Memory B cell (primary cell): ENCODE measurements at regions not wholly inside any gene's neighbourhood (a gene's known extent, or its start where the extent isn't known, plus 50 kb on each side); places are given as distances from the start of the nearest gene placed in this dataset.
"Not testable (repeated sequence)": the region's sequence is repeated elsewhere in the genome, so short reads cannot be mapped to it uniquely, and the experiment has no call there.

Experiments
- ATAC-seq: fragments of 150-1000 bp; cut with Tn5 transposase; 2 replicates; pipeline ENCODE4 v1.10.0; 2021; ENCODE audit warnings: low read depth, mild to moderate bottlenecking, moderate library complexity
- DNase-seq, 2 donors: peaks; one replicate each; pipeline ENCODE4 v3.0.0; 2022; ENCODE audit warnings: low spot score in 2 of 2
- H3K27ac Mint-ChIP-seq: one replicate; pipeline ENCODE4 v1.8.0; 2022; ENCODE audit warnings: mild to moderate bottlenecking, moderate library complexity, mixed read lengths
- H3K27me3 Mint-ChIP-seq: one replicate; pipeline ENCODE4 v1.8.0; 2022; ENCODE audit warnings: mixed read lengths
- H3K36me3 Mint-ChIP-seq: one replicate; pipeline ENCODE4 v1.8.0; 2022; ENCODE audit warnings: mild to moderate bottlenecking, mixed read lengths
- H3K4me1 Mint-ChIP-seq: one replicate; pipeline ENCODE4 v1.8.0; 2022; ENCODE audit warnings: mixed read lengths
- H3K4me3 Mint-ChIP-seq: one replicate; pipeline ENCODE4 v1.8.0; 2022; ENCODE audit warnings: mild to moderate bottlenecking, moderate library complexity, mixed read lengths
- H3K9me3 Mint-ChIP-seq: one replicate; pipeline ENCODE4 v1.8.0; 2022; ENCODE audit warnings: mixed read lengths

- Mint-ChIP-seq H3K9me3 (peaks cover 4% of the 10 kb centered on the region), H3K4me3 (no peak overlapping the region), H3K27ac (no peak overlapping the region), H3K27me3 (peaks cover 31% of the 10 kb centered on the region), H3K36me3 (peaks cover 2% of the 10 kb centered on the region), H3K4me1 (peaks cover 3% of the 10 kb centered on the region)
- ATAC-seq (no peak), DNase-seq (no peak)
Observed at GRCh38 chr1:217135569-217135915, 412.3 kb upstream of the ESRRG start.

GRCh38 chr1:217134857-217135568, 411.8 kb upstream of the ESRRG start:
- H3K9me3 Mint-ChIP-seq: peaks cover 4% of the 10 kb centered on the region
- no peak overlapping the region for H3K27ac Mint-ChIP-seq
- H3K4me3 Mint-ChIP-seq: no peak overlapping the region
- peaks cover 2% of the 10 kb centered on the region for H3K36me3 Mint-ChIP-seq
- DNase-seq (no peak), ATAC-seq (no peak)
- H3K4me1 Mint-ChIP-seq: peaks cover 3% of the 10 kb centered on the region
- H3K27me3 Mint-ChIP-seq: peaks cover 31% of the 10 kb centered on the region

- ATAC-seq (no peak), DNase-seq (no peak)
- Mint-ChIP-seq H3K4me1 (peaks cover 3% of the 10 kb centered on the region), H3K27ac (no peak overlapping the region), H3K36me3 (peaks cover 2% of the 10 kb centered on the region), H3K9me3 (peaks cover 4% of the 10 kb centered on the region), H3K4me3 (no peak overlapping the region), H3K27me3 (peaks cover 31% of the 10 kb centered on the region)
Observed at GRCh38 chr1:217133958-217134856, 411.0 kb upstream of the ESRRG start.

GRCh38 chr1:217133092-217133491, 409.9 kb upstream of the ESRRG start:
- H3K4me3 Mint-ChIP-seq: no peak overlapping the region
- H3K4me1 Mint-ChIP-seq: peaks cover 3% of the 10 kb centered on the region
- DNase-seq (no peak), ATAC-seq (no peak)
- peaks cover 21% of the 10 kb centered on the region for H3K27me3 Mint-ChIP-seq
- no peak overlapping the region for H3K27ac Mint-ChIP-seq
- peaks cover 2% of the 10 kb centered on the region for H3K36me3 Mint-ChIP-seq
- H3K9me3 Mint-ChIP-seq: peaks cover 4% of the 10 kb centered on the region

GRCh38 chr1:217123340-217123739, 400.1 kb upstream of the ESRRG start:
- not testable (repeated sequence) for H3K27ac Mint-ChIP-seq, H3K27me3 Mint-ChIP-seq, H3K4me1 Mint-ChIP-seq, H3K9me3 Mint-ChIP-seq, H3K36me3 Mint-ChIP-seq, DNase-seq, ATAC-seq, H3K4me3 Mint-ChIP-seq

- Mint-ChIP-seq H3K36me3 (no peaks in the 10 kb centered on the region), H3K27me3 (peaks cover 8% of the 10 kb centered on the region), H3K9me3 (peaks cover 6% of the 10 kb centered on the region), H3K27ac (no peak overlapping the region), H3K4me3 (no peak overlapping the region), H3K4me1 (no peaks in the 10 kb centered on the region)
- ATAC-seq: no peak
- DNase-seq: no peak
Observed at GRCh38 chr1:217117973-217118465, 394.8 kb upstream of the ESRRG start.

GRCh38 chr1:217115404-217116380, 392.5 kb upstream of the ESRRG start:
- H3K4me1 Mint-ChIP-seq: no peaks in the 10 kb centered on the region
- no peak for DNase-seq
- H3K4me3 Mint-ChIP-seq: no peak overlapping the region
- no peak overlapping the region for H3K27ac Mint-ChIP-seq
- no peak for ATAC-seq
- H3K9me3 Mint-ChIP-seq: peaks cover 5% of the 10 kb centered on the region
- H3K36me3 Mint-ChIP-seq: no peaks in the 10 kb centered on the region
- H3K27me3 Mint-ChIP-seq: peaks cover 6% of the 10 kb centered on the region

GRCh38 chr1:217109928-217110327, 386.7 kb upstream of the ESRRG start:
- no peaks in the 10 kb centered on the region for H3K4me1 Mint-ChIP-seq
- no peak for ATAC-seq
- H3K4me3 Mint-ChIP-seq: no peak overlapping the region
- no peaks in the 10 kb centered on the region for H3K27me3 Mint-ChIP-seq
- no peak for DNase-seq
- no peak overlapping the region for H3K27ac Mint-ChIP-seq
- H3K36me3 Mint-ChIP-seq: no peaks in the 10 kb centered on the region
- peaks cover 4% of the 10 kb centered on the region for H3K9me3 Mint-ChIP-seq

GRCh38 chr1:217106231-217106901, 383.1 kb upstream of the ESRRG start:
- ATAC-seq (no peak), DNase-seq (no peak)
- Mint-ChIP-seq H3K4me1 (no peaks in the 10 kb centered on the region), H3K27me3 (no peaks in the 10 kb centered on the region), H3K4me3 (no peak overlapping the region), H3K9me3 (peaks cover 3% of the 10 kb centered on the region), H3K27ac (no peak overlapping the region), H3K36me3 (no peaks in the 10 kb centered on the region)

- no peaks in the 10 kb centered on the region for H3K36me3 Mint-ChIP-seq
- H3K4me3 Mint-ChIP-seq: no peak overlapping the region
Observed at GRCh38 chr1:217105437-217105836, 382.2 kb upstream of the ESRRG start.

GRCh38 chr1:217097819-217098218, 374.6 kb upstream of the ESRRG start:
- Mint-ChIP-seq H3K4me3 (no peak overlapping the region), H3K27ac (no peak overlapping the region), H3K27me3 (no peaks in the 10 kb centered on the region), H3K9me3 (peaks cover 4% of the 10 kb centered on the region), H3K36me3 (no peaks in the 10 kb centered on the region), H3K4me1 (no peaks in the 10 kb centered on the region)
- DNase-seq: no peak
- no peak for ATAC-seq

More at GRCh38 chr1:217105437-217105836, 382.2 kb upstream of the ESRRG start:
- peaks cover 5% of the 10 kb centered on the region for H3K9me3 Mint-ChIP-seq
- H3K27me3 Mint-ChIP-seq: no peaks in the 10 kb centered on the region
- no peak for DNase-seq
- H3K4me1 Mint-ChIP-seq: no peaks in the 10 kb centered on the region
- no peak for ATAC-seq
- no peak overlapping the region for H3K27ac Mint-ChIP-seq

- H3K4me3 Mint-ChIP-seq: no peak overlapping the region
- no peaks in the 10 kb centered on the region for H3K36me3 Mint-ChIP-seq
- peaks cover 6% of the 10 kb centered on the region for H3K9me3 Mint-ChIP-seq
- ATAC-seq (no peak), DNase-seq (no peak)
- no peaks in the 10 kb centered on the region for H3K4me1 Mint-ChIP-seq
- no peak overlapping the region for H3K27ac Mint-ChIP-seq
- H3K27me3 Mint-ChIP-seq: peaks cover 3% of the 10 kb centered on the region
Observed at GRCh38 chr1:217096200-217096599, 373.0 kb upstream of the ESRRG start.

- Mint-ChIP-seq H3K27me3 (peaks cover 7% of the 10 kb centered on the region), H3K27ac (no peak overlapping the region), H3K4me1 (no peaks in the 10 kb centered on the region), H3K4me3 (no peak overlapping the region), H3K9me3 (peaks cover 5% of the 10 kb centered on the region), H3K36me3 (no peaks in the 10 kb centered on the region)
- DNase-seq (no peak), ATAC-seq (no peak)
Observed at GRCh38 chr1:217095050-217095622, 371.9 kb upstream of the ESRRG start.
